Left lung (tissue), 4 donors: ENCODE measurements at regions not wholly inside any gene's neighbourhood (a gene's known extent, or its start where the extent isn't known, plus 50 kb on each side); places are given as distances from the start of the nearest gene placed in this dataset.

Experiments used
- ATAC-seq: fragments of 200-7000 bp; cut with Tn5 transposase; one replicate; pipeline ENCODE4 v1.9.1; 2020; ENCODE audit warnings: moderate library complexity
- DNase-seq, 4 donors: peaks; one replicate each; pipeline ENCODE4 v3.0.0-alpha.2; 2013 to 2020
- H3K27ac ChIP-seq, 2 donors: fragments of 200-600 bp; sonication (generic) in 1 of 2; one replicate each; pipeline versions ENCODE4 v1.5.0 to v1.8.0; 2020 to 2021
- H3K27me3 ChIP-seq, 2 donors: fragments of 200-600 bp; sonication (generic) in 1 of 2; one replicate each; pipeline versions ENCODE4 v1.5.0 to v1.8.0; 2020 to 2021
- H3K36me3 ChIP-seq, 2 donors: fragments of 200-600 bp; sonication (generic) in 1 of 2; one replicate each; pipeline versions ENCODE4 v1.5.0 to v1.8.0; 2020 to 2021
- H3K4me1 ChIP-seq, 2 donors: fragments of 200-600 bp; one replicate each; pipeline ENCODE4 v1.8.0; 2021
- H3K4me3 ChIP-seq, 2 donors: fragments of 200-600 bp; sonication (generic) in 1 of 2; one replicate each; pipeline versions ENCODE4 v1.5.0 to v1.8.0; 2020 to 2021; ENCODE audit warnings: mild to moderate bottlenecking in 1 of 2
- H3K9me3 ChIP-seq, 2 donors: fragments of 200-600 bp; sonication (generic) in 1 of 2; one replicate each; pipeline versions ENCODE4 v1.5.0 to v1.8.0; 2020 to 2021
- CTCF ChIP-seq, 2 donors: fragments of 200-600 bp; sonication (generic) in 1 of 2; IDR thresholded peaks; one replicate each; pipeline versions ENCODE4 v1.5.0 to v1.8.0; 2021; ENCODE audit warnings: antibody characterized with exemption in 2 of 2
- intact Hi-C, 2 donors: fragments of 100-400 bp; cut with DNase I; formaldehyde crosslinking; loops; one replicate each; pipeline versions ENCODE4 v1.11.2 to v1.14.2; 2022
- donor health status: DM: no; HTN: yes; CAD: no.
- donor health status: DM: no; HTN: no; CAD: no.

DNA sequence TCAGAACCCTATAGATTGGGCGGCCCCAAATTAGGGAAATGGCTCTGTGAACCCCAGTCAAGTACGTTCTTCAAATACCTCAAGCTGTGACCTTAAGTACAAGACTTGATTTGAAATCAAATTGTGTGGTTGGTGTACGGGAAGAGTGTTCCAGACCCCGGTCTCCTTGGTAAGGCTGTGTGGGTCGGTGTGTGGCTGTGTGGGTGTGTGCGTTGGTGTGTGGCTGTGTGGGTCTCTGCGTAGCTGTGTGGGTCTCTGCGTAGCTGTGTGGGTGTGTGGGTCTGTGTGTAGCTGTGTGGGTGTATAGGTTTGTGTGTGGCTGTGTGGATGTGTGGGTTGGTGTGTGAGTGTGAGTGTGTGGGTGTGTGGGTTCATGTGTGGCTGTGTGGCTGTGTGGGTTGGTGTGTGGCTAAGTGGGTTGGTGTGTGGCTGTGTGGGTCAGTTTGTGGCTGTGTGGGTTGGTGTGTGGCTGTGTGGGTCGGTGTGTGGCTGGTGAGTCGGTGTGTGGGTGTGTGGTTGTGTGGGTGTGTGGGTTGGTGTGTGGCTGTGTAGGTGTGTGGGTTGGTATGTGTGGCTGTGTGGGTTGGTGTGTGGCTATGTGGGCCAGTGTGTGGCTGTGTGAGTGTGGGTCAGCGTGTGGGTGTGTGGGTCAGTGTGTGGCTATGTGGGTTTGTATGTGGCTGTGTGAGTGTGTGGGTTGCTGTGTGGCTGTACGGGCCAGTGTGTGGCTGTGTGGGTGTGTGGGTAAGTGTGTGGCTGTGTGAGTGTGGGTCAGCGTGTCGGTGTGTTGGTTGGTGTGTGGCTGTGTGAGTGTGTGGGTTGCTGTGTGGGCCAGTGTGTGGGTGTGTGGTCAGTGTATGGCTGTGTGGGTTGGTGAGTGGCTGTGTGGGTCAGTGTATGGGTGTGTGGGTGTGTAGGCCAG, 238.7 kb upstream of the ZFHX3 start:
- Histone ChIP-seq H3K27me3 (peaks cover 0 to 11% of the 10 kb centered on the region in 2 donors), H3K9me3 (no peaks in the 10 kb centered on the region), H3K36me3 (no peaks in the 10 kb centered on the region), H3K4me3 (no peak overlapping the region), H3K4me1 (no peaks in the 10 kb centered on the region), H3K27ac (no peak overlapping the region)
- TF ChIP-seq CTCF (IDR thresholded peaks at IDR 0.05), result no peak
- ATAC-seq (no peak), DNase-seq (no peak)
- intact Hi-C loops, result no loop called here

- intact Hi-C loops, result no loop called here
- TF ChIP-seq CTCF (IDR thresholded peaks at IDR 0.05), result no peak
These were observed 237.7 kb upstream of the ZFHX3 start for GRCh38 chr16:73285436-73286201.

DNA sequence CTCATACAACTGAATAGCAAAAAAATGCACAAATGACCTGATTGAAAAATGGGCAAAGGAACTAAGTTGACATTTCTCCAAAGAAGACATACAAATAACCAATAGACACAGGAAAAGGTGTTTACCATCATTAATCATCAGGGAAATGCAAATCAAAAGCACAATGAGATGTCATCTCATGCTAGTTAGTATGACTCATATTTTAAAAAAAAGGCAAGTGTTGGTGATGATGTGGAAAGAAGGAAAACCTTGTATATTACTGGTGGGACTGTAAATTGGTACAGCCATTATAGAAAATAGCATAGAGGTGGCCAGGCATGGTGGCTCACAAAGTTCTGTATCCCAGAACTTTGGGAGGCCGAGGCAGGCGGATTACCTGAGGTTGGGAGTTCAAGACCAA, 232.5 kb upstream of the ZFHX3 start:
- Histone ChIP-seq H3K4me3 (no peak overlapping the region), H3K27ac (no peak overlapping the region), H3K4me1 (no peaks in the 10 kb centered on the region), H3K36me3 (no peaks in the 10 kb centered on the region), H3K9me3 (no peaks in the 10 kb centered on the region), H3K27me3 (no peaks in the 10 kb centered on the region)
- DNase-seq, result no peak
- no peak for ATAC-seq
- TF ChIP-seq CTCF (IDR thresholded peaks at IDR 0.05), result no peak
- intact Hi-C loops, result no loop called here

More at GRCh38 chr16:73285436-73286201, 237.7 kb upstream of the ZFHX3 start:
- H3K27me3 ChIP-seq, result peaks cover 0 to 11% of the 10 kb centered on the region in 2 donors
- no peaks in the 10 kb centered on the region for H3K36me3 ChIP-seq
- H3K4me3 ChIP-seq, result no peak overlapping the region
- ATAC-seq (no peak), DNase-seq (peak in 2 of 4 donors; percentile 57 to 69)
- no peaks in the 10 kb centered on the region for H3K4me1 ChIP-seq
- no peaks in the 10 kb centered on the region for H3K9me3 ChIP-seq
- H3K27ac ChIP-seq, result no peak overlapping the region

DNA sequence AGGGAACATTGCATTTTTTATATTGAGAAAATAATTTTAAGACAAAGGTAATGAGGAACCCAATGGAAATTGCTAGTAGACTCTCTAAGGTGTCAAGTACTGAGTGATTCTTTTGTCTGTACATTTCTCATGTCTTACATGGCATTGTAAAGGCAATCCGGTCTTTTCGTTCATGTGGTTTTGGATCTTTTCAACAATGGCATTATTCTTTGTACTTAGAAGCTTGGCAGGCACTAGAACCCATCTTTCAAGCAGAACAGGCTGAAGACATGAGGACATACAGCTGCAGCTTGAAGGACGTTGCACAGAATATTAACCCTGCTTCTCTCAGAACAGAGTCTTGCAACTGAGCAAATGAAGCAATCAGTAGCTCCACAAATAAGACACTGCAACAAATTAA, 231.5 kb upstream of the ZFHX3 start:
- H3K9me3 ChIP-seq, result no peaks in the 10 kb centered on the region
- H3K27me3 ChIP-seq, result no peaks in the 10 kb centered on the region
- H3K27ac ChIP-seq, result no peak overlapping the region
- no peaks in the 10 kb centered on the region for H3K4me1 ChIP-seq
- H3K36me3 ChIP-seq, result no peaks in the 10 kb centered on the region
- no peak for TF ChIP-seq CTCF (IDR thresholded peaks at IDR 0.05)
- no peak for DNase-seq
- H3K4me3 ChIP-seq, result no peak overlapping the region
- ATAC-seq, result no peak
- intact Hi-C loops, result no loop called here

DNA sequence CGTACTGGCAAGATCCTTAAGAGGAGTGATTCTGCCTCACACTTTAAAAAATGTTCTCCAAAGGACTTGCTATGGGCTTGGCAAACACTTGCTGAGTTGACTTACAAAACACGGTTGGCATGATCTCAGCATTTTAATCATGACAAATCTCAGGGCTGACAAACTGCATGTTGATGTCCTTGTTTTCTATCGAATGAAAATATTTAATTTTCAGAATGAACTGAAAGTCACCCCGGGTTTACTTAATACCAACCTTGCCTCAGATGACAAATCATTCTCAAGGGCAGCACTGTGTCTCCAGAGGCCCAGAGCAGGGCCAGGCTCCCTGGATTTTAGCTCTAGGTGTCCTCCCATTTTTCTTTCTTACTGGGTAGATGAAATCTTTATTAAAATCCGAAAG, 229.1 kb upstream of the ZFHX3 start:
- H3K36me3 ChIP-seq, result no peaks in the 10 kb centered on the region
- ATAC-seq, result no peak
- H3K9me3 ChIP-seq, result no peaks in the 10 kb centered on the region
- no peaks in the 10 kb centered on the region for H3K4me1 ChIP-seq
- H3K4me3 ChIP-seq, result no peak overlapping the region
- H3K27me3 ChIP-seq, result no peaks in the 10 kb centered on the region
- intact Hi-C loops, result no loop called here
- H3K27ac ChIP-seq, result no peak overlapping the region
- DNase-seq, result no peak
- no peak for TF ChIP-seq CTCF (IDR thresholded peaks at IDR 0.05)
